Endothelial cell of umbilical vein (primary cell): ENCODE measurements at regions not wholly inside any gene's neighbourhood (a gene's known extent, or its start where the extent isn't known, plus 50 kb on each side); places are given as distances from the start of the nearest gene placed in this dataset.

ENCODE experiments used
- BruUV-seq: library from RNA; stranded (reverse); fragments of 400-500 nt; replicated peaks from 2 replicates; lab custom pipeline; 2021; lab: Mats Ljungman, UMichigan
- CTCF ChIA-PET: fragments of 300-600, 350-600 bp; sonication (Branson Sonifier 250); formaldehyde crosslinking; loops from one replicate; lab custom pipeline; 2021; ENCODE audit warnings: antibody characterized with exemption, inconsistent platforms; lab: Charles Lee
- POLR2A ChIA-PET: fragments of 300-600, 350-600 bp; sonication (Branson Sonifier 250); formaldehyde crosslinking; loops from one replicate; lab custom pipeline; 2021; ENCODE audit warnings: antibody characterized with exemption, inconsistent platforms; lab: Charles Lee
- DNase-seq: peaks from one replicate; pipeline ENCODE4 v3.0.0-alpha.2; 2011; ENCODE audit warnings: low read depth, low spot score
- FAIRE-seq: peaks from 2 replicates; lab custom pipeline; 2011; peaks lifted over from hg19 to GRCh38; lab: Jason Lieb, UNC
- H2AFZ ChIP-seq: 2 replicates; pipeline ENCODE4 v1.6.0; 2012; ENCODE audit warnings: low read depth, low read length, control low read depth, inconsistent platforms
- H3K27ac ChIP-seq: 2 replicates; pipeline ENCODE4 v1.5.1; 2011; ENCODE audit warnings: low read depth, mild to moderate bottlenecking, control low read depth, low read length, moderate library complexity; ENCODE audit not compliant: insufficient read depth
- H3K27me3 ChIP-seq, 2 experiments: 2 replicates each; pipeline versions ENCODE4 v1.6.0 to v1.6.1; 2011; ENCODE audit warnings: low read length in 2 of 2, mixed read lengths in 1 of 2; ENCODE audit not compliant: control insufficient read depth in 2 of 2, insufficient read depth in 2 of 2
- H3K36me3 ChIP-seq, 2 experiments: 2 replicates in 1 of 2; 3 replicates in 1 of 2; pipeline ENCODE4 v1.5.1; 2011; ENCODE audit warnings: low read length in 2 of 2, mild to moderate bottlenecking in 1 of 2, moderate library complexity in 1 of 2; ENCODE audit not compliant: control insufficient read depth in 2 of 2, insufficient read depth in 2 of 2; ENCODE audit errors: extremely low read depth in 1 of 2
- H3K4me1 ChIP-seq: 3 replicates; pipeline ENCODE4 v1.5.1; 2011; ENCODE audit warnings: mild to moderate bottlenecking, low read length; ENCODE audit not compliant: control insufficient read depth, insufficient read depth; ENCODE audit errors: extremely low read depth
- H3K4me2 ChIP-seq: 2 replicates; pipeline ENCODE4 v1.6.1; 2011; ENCODE audit warnings: low read length, control low read depth, mixed read lengths; ENCODE audit not compliant: insufficient read depth
- H3K4me3 ChIP-seq, 3 experiments: fragments of 200-600 bp in 1 of 3; sonication (generic), shearing (Covaris generic) in 1 of 3; replicated peaks in 1 of 3; 2 replicates each; pipeline ENCODE4 v1.5.1; 2011 to 2016; ENCODE audit warnings: control low read depth in 3 of 3, low read length in 3 of 3, mild to moderate bottlenecking in 2 of 3, inconsistent platforms in 1 of 3, low read depth in 1 of 3, moderate library complexity in 1 of 3; ENCODE audit not compliant: insufficient read depth in 1 of 3
- H3K79me2 ChIP-seq: 2 replicates; pipeline ENCODE4 v1.6.0; 2012; ENCODE audit warnings: low read length, inconsistent platforms; ENCODE audit not compliant: control insufficient read depth, insufficient read depth
- H3K9ac ChIP-seq: replicated peaks from 2 replicates; pipeline ENCODE3; 2011; ENCODE audit warnings: low read length, control low read depth; ENCODE audit not compliant: insufficient read depth; ENCODE audit errors: extremely low read depth
- H3K9me1 ChIP-seq: replicated peaks from 3 replicates; pipeline ENCODE4 v1.6.0; 2011; ENCODE audit warnings: mild to moderate bottlenecking, low read length; ENCODE audit not compliant: control insufficient read depth, insufficient read depth; ENCODE audit errors: extremely low read depth
- H3K9me3 ChIP-seq: replicated peaks from 2 replicates; pipeline ENCODE4 v1.5.1; 2012; ENCODE audit warnings: low read length, inconsistent platforms; ENCODE audit not compliant: control insufficient read depth, insufficient read depth
- H4K20me1 ChIP-seq: replicated peaks from 2 replicates; pipeline ENCODE3; 2011; ENCODE audit warnings: mild to moderate bottlenecking, low read length; ENCODE audit not compliant: control insufficient read depth, insufficient read depth; ENCODE audit errors: extremely low read depth
- CTCF ChIP-seq, 2 donors: IDR thresholded peaks; 1 replicate in 1 of 2; 2 replicates in 1 of 2; pipeline ENCODE4 v1.5.1; 2011; ENCODE audit warnings: low read length in 2 of 2, mild to moderate bottlenecking in 2 of 2, moderate library complexity in 2 of 2, control low read depth in 1 of 2, inconsistent platforms in 1 of 2, low read depth in 1 of 2; ENCODE audit not compliant: insufficient read depth in 1 of 2; ENCODE audit errors: extremely low read depth in 1 of 2
- FOS ChIP-seq: IDR thresholded peaks from 2 replicates; pipeline ENCODE4 v1.6.1; 2011; ENCODE audit warnings: mild to moderate bottlenecking, low read length, moderate library complexity, borderline replicate concordance; ENCODE audit not compliant: insufficient read depth
- GATA2 ChIP-seq: IDR thresholded peaks from 2 replicates; pipeline ENCODE4 v1.7.0; 2011; ENCODE audit warnings: low read depth, mild to moderate bottlenecking, moderate library complexity, mixed read lengths, low read length; ENCODE audit not compliant: insufficient read length, insufficient read depth
- MYC ChIP-seq: IDR thresholded peaks from one replicate; pipeline ENCODE4 v1.6.1; 2011; ENCODE audit warnings: mild to moderate bottlenecking, low read depth, low read length
- POLR2A ChIP-seq: IDR thresholded peaks from 2 replicates; pipeline ENCODE4 v1.6.1; 2012; ENCODE audit warnings: low read depth, mild to moderate bottlenecking, control low read depth, low read length
- dilution Hi-C: fragments of 300-500 bp; cut with MboI; formaldehyde crosslinking; loops from one replicate; pipeline ENCODE4 v1.15.0; 2019; ENCODE audit warnings: low sequenced_read_pairs; ENCODE audit not compliant: extremely low pct_ligation_motif_present
- intact Hi-C: fragments of 100-400 bp; cut with micrococcal nuclease; formaldehyde crosslinking; loops from one replicate; pipeline ENCODE4 v1.10.0; 2022
- TF ChIP-seq, protein P1 (sequence below): IDR thresholded peaks from 2 replicates; pipeline ENCODE4 v1.6.1; 2011; ENCODE audit not compliant: insufficient read depth, insufficient read length

- no peak for TF ChIP-seq POLR2A
- TF ChIP-seq FOS = no peak
- TF ChIP-seq GATA2 = no peak
- no peak for TF ChIP-seq MYC
- no peak for TF ChIP-seq CTCF (IDR thresholded peaks at IDR 0.05; ENCODE audit: extremely low read depth in 1 of 2, insufficient read depth in 1 of 2, low read depth in 1 of 2, low read length in 2 of 2)
- TF ChIP-seq, protein P1, sequence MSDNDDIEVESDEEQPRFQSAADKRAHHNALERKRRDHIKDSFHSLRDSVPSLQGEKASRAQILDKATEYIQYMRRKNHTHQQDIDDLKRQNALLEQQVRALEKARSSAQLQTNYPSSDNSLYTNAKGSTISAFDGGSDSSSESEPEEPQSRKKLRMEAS = no peak
- ChIA-PET POLR2A (no interaction called here), CTCF (interaction anchor here (1.6 to 3.4 kb wide), 6 partner anchors 12 to 319 kb away, joined by 6 to 14 read pairs (median 10); no protein-coding TSS in a partner anchor)
- BruUV-seq = no TSS peak
- Histone ChIP-seq H3K9me1 (no peaks in the 10 kb centered on the region), H3K27ac (no peak overlapping the region), H3K36me3 (no peaks in the 10 kb centered on the region), H3K79me2 (no peaks in the 10 kb centered on the region), H3K27me3 (no peaks in the 10 kb centered on the region), H3K4me2 (no peak overlapping the region), H3K4me1 (peaks cover 5% of the 10 kb centered on the region), H3K9ac (no peak overlapping the region), H2AFZ (no peak overlapping the region), H3K4me3 (no peak overlapping the region), H3K9me3 (no peaks in the 10 kb centered on the region), H4K20me1 (no peaks in the 10 kb centered on the region)
- dilution Hi-C loops = no loop called here
- FAIRE-seq (no peak), DNase-seq (no peak)
- intact Hi-C loops = loop anchor here (10.0 kb wide), 1 partner anchor 316 kb away; the partner anchor contains the start of gene FAM43A
Observed at GRCh38 chr3:195001261-195001660, 269.7 kb downstream of the XXYLT1 start.
